GM19023 (cell line): ENCODE measurements at regions not wholly inside any gene's neighbourhood (a gene's known extent, or its start where the extent isn't known, plus 50 kb on each side); places are given as distances from the start of the nearest gene placed in this dataset.

ENCODE experiments used
- ATAC-seq: cut with Tn5 transposase; IDR thresholded peaks from one replicate; pipeline ENCODE4 v1.9.1; 2021; ENCODE audit warnings: mild to moderate bottlenecking, moderate library complexity; ENCODE audit not compliant: unreplicated experiment

- ATAC-seq, result no peak
Measured at GRCh38 chr21:36532769-36533467, 53.0 kb upstream of the CLDN14 start.

- no peak for ATAC-seq
Measured at GRCh38 chr21:36533468-36533848, 53.5 kb upstream of the CLDN14 start.

DNA sequence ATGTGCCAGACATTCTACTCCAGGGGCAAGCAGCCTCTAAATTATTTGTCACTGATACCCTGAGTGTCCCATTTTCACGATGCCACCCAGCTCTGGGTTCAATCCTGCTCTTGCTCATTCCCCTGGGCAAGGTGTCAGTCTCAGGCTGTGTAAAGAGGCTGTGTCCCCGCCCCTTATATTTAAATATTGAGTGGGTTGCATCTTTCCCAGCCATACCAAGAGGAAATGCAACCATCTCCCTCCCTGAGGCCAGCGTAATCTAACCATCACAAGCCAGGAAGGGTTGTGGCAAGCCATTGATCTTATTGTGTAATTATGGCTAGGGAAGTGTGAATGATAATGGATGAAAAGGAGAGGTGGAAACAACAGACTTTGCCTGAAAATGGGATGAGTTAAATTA lies 54.7 kb upstream of the CLDN14 start:
- ATAC-seq, result no peak

GRCh38 chr21:36535618-36536241 lies 55.8 kb upstream of the CLDN14 start:
- ATAC-seq, result peak; percentile 82

- no peak for ATAC-seq
Measured at GRCh38 chr21:36538761-36539160, 58.8 kb upstream of the CLDN14 start.

GRCh38 chr21:36539434-36540150 lies 59.7 kb upstream of the CLDN14 start:
- ATAC-seq, result no peak

DNA sequence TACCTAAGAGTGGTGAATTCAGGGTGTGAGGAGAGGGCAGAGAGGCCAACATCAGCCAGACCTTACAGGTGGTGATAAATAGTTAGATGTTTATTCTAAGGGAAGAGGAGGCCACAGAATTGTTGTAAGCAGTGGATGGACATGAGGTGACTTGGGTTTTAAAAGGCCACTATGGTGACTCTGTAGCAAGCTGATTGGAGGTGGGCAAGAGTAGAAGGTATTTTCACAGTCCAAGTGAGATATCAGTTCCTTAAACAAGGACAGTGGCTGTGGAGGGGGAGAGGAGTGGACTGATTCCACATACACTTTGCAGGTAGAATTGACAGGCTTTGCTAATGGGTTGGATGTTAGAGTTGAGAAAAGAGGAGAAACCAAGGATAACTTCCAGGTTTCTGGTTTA lies 60.8 kb upstream of the CLDN14 start:
- no peak for ATAC-seq

GRCh38 chr21:36541721-36542139 lies 61.8 kb upstream of the CLDN14 start:
- no peak for ATAC-seq

- ATAC-seq, result peak; percentile 71
Measured at GRCh38 chr21:36542312-36543101, 62.6 kb upstream of the CLDN14 start.

DNA sequence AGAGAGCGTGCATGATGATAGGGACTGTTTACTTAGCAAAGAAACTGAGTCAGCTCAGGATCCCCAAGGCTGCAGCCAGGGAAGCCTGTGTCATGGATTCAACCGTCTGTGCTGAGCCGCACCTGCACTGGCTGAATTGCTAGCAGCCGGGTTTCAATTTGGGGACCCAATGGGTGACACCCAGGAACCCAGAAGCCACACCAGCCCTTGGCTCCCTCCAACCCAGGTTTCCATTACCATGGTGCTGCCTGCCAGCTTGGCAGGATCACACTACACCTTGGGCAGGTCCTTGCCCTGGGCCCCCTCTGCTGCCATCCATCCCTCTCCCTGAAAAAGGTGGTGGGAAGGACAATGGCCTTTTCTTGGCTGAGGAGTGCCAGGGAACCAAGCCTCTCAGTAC lies 64.0 kb upstream of the CLDN14 start:
- no peak for ATAC-seq

- ATAC-seq, result no peak
Measured at GRCh38 chr21:36544545-36544944, 64.6 kb upstream of the CLDN14 start.

GRCh38 chr21:36545776-36546511 lies 66.0 kb upstream of the CLDN14 start:
- ATAC-seq, result no peak

GRCh38 chr21:36547464-36547863 lies 67.5 kb upstream of the CLDN14 start:
- ATAC-seq, result no peak

DNA sequence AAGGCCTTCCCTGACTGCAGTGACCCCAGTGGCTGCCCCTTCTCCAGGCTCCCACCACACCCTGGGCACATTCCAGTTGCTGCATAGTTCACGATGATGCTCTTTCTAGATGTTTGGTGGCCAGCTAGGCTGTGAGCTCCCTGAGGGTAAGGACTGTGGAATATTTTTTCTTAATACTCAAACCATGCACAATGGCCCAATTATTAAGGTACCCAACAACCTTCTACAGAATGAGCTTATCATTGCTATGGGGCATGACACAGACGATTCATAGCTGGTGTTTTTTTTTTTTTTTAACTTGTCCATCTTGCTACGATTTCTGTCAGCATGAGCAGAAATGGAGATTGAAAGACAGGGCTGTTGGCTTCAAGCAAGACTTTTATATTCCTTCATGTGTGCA lies 68.9 kb upstream of the CLDN14 start:
- no peak for ATAC-seq

DNA sequence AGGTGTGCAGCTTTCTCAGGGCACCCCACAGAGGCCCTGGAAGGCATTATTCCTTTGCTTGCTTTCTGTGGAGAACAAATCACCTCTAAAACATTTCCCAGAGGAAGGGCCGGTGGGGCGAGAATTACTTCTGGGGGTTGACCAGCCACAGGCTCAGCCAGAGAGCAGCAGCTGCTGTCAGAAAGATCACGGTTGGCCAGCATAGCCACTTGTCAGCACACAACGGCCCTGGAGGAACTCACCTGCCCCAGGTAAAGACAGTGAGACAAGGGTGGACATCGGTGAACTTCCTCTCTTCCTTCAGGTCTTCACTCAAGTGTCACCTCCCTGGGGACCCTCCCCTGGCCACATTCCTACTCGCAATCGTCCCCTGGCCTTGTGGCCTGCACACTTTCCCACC lies 69.5 kb upstream of the CLDN14 start:
- no peak for ATAC-seq

DNA sequence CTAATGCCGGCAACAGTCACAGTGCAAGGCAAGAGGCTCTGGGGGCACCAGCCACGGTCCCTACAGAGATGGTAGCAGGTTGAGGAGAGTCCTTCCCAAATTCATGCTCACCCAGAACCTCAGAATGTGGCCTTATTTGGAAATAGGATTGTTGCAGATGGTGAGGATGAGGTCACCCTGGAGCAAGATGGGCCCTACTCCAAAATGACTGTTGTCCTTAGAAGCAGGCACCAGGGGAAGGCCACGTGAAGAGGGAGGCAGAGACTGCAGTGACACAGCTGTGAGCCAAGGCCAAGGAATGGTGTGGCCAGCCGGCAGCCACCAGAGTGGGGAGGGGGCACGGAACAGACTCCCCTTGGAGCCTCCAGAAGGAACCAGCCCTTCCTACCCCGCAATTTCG lies 70.8 kb upstream of the CLDN14 start:
- ATAC-seq, result no peak

DNA sequence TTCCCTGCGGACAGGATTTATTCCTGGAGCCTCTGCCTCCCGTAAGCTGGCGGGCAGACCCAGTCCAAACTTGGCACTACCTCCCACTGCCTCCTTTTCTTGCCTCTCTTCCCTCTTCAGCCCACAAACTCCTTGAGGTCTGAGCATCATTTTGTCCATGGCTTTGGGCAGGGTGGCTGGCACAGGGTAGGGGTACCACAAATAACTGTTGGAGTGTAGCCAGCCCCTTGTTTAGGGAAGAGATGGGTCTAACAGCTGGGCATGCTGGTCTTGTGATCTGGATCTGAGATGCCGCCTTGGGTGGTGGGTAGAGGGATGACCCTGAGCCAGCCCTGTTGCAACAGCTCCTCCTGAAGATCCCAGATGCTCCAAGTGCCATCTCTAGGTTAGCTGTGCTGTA lies 71.4 kb upstream of the CLDN14 start:
- ATAC-seq, result no peak

DNA sequence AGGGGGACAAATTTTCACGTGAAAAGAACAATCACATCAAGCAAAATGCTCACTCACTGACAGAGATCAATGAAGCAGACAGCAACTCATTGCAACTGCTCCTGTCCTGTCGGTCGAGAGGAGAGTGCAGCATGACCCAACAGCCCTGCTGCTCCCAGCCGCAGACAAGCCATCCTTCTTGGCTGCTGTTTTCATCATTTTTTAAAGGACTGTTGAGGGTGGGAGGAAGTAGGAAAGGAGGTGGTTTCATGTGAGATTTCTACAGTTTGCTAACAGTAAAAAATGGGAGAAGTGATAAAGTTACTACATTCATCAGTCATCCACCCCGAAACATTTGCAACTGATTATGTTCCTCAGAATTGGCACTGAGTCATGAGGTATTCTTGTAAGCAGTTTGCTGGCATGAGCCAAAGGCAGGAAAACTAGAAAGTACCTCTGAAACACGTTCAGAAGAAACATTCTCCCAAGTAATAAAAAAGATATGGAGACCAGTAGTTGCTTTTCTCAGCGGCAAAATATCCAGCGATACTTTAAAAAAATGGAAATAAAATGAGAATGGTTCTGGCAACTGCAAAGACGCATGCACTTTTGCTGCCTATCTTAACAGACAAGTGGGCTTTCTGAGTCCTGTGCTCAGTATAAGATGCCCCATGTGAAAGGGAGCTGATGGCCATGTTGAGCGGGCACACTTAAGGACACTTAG lies 72.0 kb upstream of the CLDN14 start:
- ATAC-seq, result no peak

GRCh38 chr21:36552434-36552785 lies 72.5 kb upstream of the CLDN14 start:
- no peak for ATAC-seq

GRCh38 chr21:36553406-36553805 lies 73.5 kb upstream of the CLDN14 start:
- ATAC-seq, result no peak
